Muscle layer of colon (tissue), 2 donors: ENCODE measurements at regions not wholly inside any gene's neighbourhood (a gene's known extent, or its start where the extent isn't known, plus 50 kb on each side); places are given as distances from the start of the nearest gene placed in this dataset.

Experiments used
- H3K27ac ChIP-seq: one replicate; pipeline ENCODE4 v1.7.0; 2013; ENCODE audit warnings: low read depth, mild to moderate bottlenecking, low read length, moderate library complexity
- H3K27me3 ChIP-seq, 2 donors: one replicate each; pipeline ENCODE4 v1.7.0; 2013; ENCODE audit warnings: low read length in 2 of 2, mild to moderate bottlenecking in 2 of 2; ENCODE audit not compliant: insufficient read depth in 2 of 2, control insufficient read depth in 1 of 2
- H3K36me3 ChIP-seq: one replicate; pipeline ENCODE4 v1.7.0; 2013; ENCODE audit warnings: mild to moderate bottlenecking, low read length; ENCODE audit not compliant: insufficient read depth
- H3K4me1 ChIP-seq: one replicate; pipeline ENCODE4 v1.7.0; 2013; ENCODE audit warnings: mild to moderate bottlenecking, low read length; ENCODE audit not compliant: insufficient read depth
- H3K4me3 ChIP-seq, 2 donors: one replicate each; pipeline ENCODE4 v1.7.0; 2013; ENCODE audit warnings: low read length in 2 of 2, low read depth in 1 of 2, mild to moderate bottlenecking in 1 of 2, moderate library complexity in 1 of 2
- H3K9ac ChIP-seq: one replicate; pipeline ENCODE4 v1.7.0; 2013; ENCODE audit warnings: low read length
- H3K9me3 ChIP-seq: one replicate; pipeline ENCODE4 v1.7.0; 2013; ENCODE audit warnings: mild to moderate bottlenecking, low read length
- donor health status: abdominal sarcoma.
- donor health status: Adenocarcinoma of cecum.

DNA sequence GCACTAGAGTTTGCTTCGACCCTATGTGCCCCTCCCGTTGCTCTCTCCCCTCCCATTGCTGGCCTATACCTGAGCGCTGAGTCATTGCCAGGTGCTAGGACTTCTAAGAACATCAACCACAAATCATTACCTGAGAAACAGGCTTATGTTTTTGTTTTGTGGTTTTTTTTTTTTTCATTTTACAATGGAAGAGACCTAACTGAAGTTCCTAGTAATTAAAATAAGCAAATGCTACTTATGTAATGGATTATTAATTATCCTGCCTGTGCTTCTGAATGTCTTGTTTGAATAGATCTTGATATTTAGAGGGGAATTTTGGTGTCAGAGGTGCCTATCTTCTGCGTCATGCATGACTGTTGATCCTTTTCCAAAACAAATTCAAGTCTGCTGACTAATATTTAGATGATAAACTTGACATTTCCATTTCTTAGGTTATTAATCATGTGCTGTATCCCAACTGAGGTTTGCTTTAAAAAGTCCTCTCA is 275.4 kb upstream of the CPEB2 start:
- no peak overlapping the region for H3K4me3 ChIP-seq
- H3K4me1 ChIP-seq = no peaks in the 10 kb centered on the region
- H3K36me3 ChIP-seq = no peaks in the 10 kb centered on the region
- no peak overlapping the region for H3K9ac ChIP-seq
- no peaks in the 10 kb centered on the region for H3K27me3 ChIP-seq
- H3K9me3 ChIP-seq = no peaks in the 10 kb centered on the region
- H3K27ac ChIP-seq = no peak overlapping the region

DNA sequence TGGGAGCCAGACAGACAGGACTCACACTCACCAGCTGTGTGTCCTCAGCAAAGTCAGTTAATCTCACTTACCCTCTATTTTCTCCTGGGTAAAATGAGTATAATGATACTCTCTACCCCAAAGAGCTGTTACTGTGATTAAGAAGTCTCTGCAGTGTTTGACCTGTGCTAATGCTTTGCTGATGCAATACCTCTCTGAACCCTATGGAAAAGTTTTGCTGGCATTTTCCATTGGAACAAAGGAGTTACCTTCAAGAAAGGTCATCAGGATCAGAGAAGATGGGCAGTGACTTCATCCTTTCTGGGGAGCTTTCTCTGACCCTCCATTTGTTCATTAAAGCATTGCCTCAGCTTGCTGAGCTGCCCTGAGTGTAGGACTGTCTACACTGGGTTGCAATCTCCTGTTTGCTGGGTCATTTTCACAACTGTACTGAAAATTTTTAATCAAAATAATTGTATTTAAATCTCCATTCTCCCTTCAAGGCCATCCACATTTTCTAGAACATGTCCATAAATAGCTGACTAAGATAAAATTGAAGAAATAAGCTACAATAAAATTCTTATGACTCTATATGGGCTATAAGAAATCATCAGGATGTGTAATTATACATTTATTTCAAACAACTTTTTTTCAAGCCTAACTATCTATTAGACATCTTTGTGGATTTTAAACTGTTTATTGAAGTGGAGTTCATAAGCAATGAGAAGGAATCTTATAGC is 272.8 kb upstream of the CPEB2 start:
- Histone ChIP-seq H3K36me3 (no peaks in the 10 kb centered on the region), H3K27ac (no peak overlapping the region), H3K4me3 (no peak overlapping the region), H3K9ac (no peak overlapping the region), H3K4me1 (no peaks in the 10 kb centered on the region), H3K9me3 (no peaks in the 10 kb centered on the region), H3K27me3 (no peaks in the 10 kb centered on the region)

DNA sequence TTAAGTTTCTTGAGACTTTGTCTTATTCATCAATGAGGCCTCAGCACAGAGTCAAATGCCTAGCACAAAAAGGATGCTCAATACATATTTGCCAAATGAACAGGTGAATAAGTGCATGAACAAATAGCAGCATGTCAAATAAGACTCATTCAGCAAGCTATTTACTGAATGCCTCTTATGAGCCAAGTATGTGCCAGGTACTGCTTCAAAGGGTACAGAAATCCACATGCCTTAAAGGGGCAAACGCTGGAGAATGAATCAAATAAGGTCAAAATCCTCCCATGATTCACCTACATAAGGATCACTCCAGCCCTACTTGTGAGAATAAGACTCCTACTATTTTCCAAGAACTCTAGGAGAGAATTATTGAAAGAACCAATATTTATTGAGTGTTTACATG is 260.2 kb upstream of the CPEB2 start:
- H3K27ac ChIP-seq = no peak overlapping the region
- no peaks in the 10 kb centered on the region for H3K9me3 ChIP-seq
- H3K36me3 ChIP-seq = no peaks in the 10 kb centered on the region
- H3K4me1 ChIP-seq = no peaks in the 10 kb centered on the region
- no peak overlapping the region for H3K4me3 ChIP-seq
- H3K27me3 ChIP-seq = no peaks in the 10 kb centered on the region
- H3K9ac ChIP-seq = no peak overlapping the region

DNA sequence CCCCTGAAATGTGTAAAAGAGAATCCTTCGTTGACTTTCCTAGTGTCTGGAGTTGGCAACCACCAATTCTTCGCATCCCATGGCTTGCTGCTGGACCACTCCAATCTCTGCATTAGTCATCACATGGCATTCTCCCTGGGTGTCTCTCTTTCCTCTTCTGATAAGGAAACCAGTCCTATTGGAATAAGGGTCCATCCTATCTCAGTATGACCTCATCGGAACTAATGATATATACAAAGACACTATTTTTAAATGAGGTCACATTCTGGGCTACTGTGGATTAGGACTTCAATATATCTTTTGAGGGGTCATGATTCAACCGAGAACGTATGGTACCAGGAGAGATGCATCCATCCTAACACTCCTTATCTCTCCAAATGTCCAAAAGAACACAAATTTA is 259.1 kb upstream of the CPEB2 start:
- H3K9me3 ChIP-seq = no peaks in the 10 kb centered on the region
- no peak overlapping the region for H3K4me3 ChIP-seq
- H3K4me1 ChIP-seq = peaks cover 7% of the 10 kb centered on the region
- H3K36me3 ChIP-seq = no peaks in the 10 kb centered on the region
- H3K9ac ChIP-seq = no peak overlapping the region
- H3K27ac ChIP-seq = no peak overlapping the region
- H3K27me3 ChIP-seq = no peaks in the 10 kb centered on the region

DNA sequence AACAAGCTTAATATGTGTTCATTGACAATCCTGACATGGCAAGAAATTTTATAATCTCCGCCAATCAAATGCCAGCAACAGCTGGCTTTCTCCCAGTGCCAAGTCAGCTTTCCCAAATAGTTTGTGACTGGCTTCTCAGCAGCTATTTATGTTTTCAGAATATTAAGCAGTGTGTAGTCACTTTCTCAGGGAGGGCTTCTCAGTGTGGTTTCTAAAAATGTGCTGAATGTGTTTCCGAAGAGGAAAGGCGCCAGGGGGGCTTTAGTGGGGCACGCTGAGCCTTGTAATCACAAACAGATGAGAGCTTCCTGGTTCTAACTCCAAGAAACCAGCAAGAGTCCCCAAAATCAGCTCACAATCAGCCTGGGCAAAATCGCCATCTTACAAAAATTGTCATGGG is 258.7 kb upstream of the CPEB2 start:
- H3K36me3 ChIP-seq = no peaks in the 10 kb centered on the region
- peaks cover 11% of the 10 kb centered on the region for H3K4me1 ChIP-seq
- no peak overlapping the region for H3K9ac ChIP-seq
- H3K4me3 ChIP-seq = no peak overlapping the region
- H3K9me3 ChIP-seq = no peaks in the 10 kb centered on the region
- no peaks in the 10 kb centered on the region for H3K27me3 ChIP-seq
- no peak overlapping the region for H3K27ac ChIP-seq

DNA sequence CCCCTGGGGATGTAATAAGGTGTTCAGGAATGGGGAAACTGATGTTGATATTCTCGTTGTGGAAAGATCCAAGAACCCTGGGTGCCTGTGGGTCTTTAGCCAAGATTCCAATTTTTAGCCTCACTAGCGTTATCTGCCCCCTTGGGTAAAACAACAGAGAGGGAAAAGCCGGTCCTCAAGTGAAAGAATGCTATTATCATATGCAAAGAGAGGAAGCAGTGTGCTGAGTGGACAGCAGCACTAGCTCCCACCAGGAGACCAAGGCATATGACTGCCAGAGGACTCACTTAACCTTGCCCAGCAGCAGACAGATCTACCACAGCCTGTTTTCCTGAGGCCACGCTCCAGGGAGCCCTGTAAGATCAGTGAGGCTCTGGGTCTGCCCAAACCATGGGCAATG is 257.9 kb upstream of the CPEB2 start:
- Histone ChIP-seq H3K27ac (no peak overlapping the region), H3K9ac (no peak overlapping the region), H3K27me3 (no peaks in the 10 kb centered on the region)

DNA sequence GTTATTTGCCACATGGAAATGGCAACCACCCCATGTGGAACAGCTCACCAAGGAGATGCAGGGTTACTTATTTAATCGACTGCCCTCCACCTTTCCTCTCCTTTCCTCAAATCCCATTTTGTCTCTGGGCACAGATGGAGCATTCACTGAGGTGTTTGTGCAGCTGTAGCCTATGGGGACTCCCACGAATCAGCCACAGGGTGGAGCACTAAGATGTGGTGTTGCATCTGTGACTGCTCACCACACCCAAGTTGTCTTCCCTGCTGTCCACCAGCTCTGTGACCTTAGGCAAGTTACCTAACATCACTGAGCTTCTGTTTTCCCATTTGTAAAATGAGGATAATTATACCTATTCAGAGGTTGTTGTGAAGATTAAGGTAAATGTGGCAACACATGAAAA is 252.4 kb upstream of the CPEB2 start:
- Histone ChIP-seq H3K27me3 (no peaks in the 10 kb centered on the region), H3K27ac (no peak overlapping the region), H3K4me3 (no peak overlapping the region), H3K9me3 (no peaks in the 10 kb centered on the region), H3K4me1 (peaks cover 11% of the 10 kb centered on the region), H3K36me3 (no peaks in the 10 kb centered on the region), H3K9ac (no peak overlapping the region)

More for the DNA sequence above, 257.9 kb upstream of the CPEB2 start:
- peaks cover 11% of the 10 kb centered on the region for H3K4me1 ChIP-seq
- no peaks in the 10 kb centered on the region for H3K9me3 ChIP-seq
- H3K36me3 ChIP-seq = no peaks in the 10 kb centered on the region
- H3K4me3 ChIP-seq = no peak overlapping the region

DNA sequence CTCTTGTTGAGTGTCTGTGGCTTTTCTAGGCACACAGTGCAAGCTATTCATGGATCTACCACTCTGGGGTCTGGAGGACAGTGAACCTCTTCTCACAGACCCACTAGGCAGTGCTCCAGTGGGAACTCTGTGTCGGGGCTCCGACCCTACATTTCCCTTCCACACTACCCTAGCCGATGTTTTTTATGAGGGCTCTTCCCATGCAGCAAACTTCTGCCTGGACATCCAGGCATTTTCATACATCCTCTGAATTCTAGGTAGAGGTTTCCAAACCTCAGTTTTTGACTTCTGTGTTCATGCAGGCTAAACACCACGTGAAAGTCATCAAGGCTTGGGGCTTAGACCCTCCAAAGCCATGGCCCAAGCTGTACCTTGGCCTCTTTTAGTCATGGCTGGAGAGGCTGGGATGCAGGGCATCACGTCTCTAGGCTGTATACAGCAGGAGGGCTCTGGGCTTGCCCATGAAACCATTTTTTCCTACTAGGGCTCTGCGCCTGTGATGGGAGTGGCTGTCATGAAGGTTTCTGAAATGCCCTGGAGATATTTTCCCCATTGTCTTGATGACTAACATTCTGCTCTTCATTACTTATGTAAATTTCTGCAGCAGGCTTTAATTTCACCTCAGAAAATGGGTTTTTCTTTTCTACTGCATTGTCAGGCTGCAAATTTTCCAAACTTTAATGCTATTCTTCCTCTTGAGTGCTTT is 249.8 kb upstream of the CPEB2 start:
- Histone ChIP-seq H3K4me3 (no peak overlapping the region), H3K9ac (no peak overlapping the region), H3K27me3 (no peaks in the 10 kb centered on the region), H3K4me1 (peaks cover 10% of the 10 kb centered on the region), H3K36me3 (no peaks in the 10 kb centered on the region), H3K27ac (no peak overlapping the region), H3K9me3 (no peaks in the 10 kb centered on the region)

DNA sequence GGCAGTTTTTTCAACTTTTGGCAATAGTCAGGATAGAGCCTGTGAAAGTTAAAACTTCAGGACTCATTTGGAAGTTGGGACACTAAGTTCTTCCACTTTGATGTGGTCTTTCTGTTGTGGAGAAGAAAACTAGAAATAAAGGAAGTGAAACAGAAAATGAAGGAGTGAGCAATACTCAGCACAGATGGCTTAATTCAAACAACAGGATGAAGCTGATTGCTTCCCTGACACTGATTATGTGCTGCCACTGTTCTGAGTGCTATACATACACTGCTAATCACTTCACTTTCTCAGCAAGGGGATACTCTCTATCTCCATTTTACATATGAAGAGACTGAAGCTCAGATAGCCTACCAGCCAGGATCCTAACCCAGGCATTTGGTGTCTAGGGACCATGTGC is 235.1 kb upstream of the CPEB2 start:
- Histone ChIP-seq H3K27me3 (no peaks in the 10 kb centered on the region), H3K9ac (no peak overlapping the region)

DNA sequence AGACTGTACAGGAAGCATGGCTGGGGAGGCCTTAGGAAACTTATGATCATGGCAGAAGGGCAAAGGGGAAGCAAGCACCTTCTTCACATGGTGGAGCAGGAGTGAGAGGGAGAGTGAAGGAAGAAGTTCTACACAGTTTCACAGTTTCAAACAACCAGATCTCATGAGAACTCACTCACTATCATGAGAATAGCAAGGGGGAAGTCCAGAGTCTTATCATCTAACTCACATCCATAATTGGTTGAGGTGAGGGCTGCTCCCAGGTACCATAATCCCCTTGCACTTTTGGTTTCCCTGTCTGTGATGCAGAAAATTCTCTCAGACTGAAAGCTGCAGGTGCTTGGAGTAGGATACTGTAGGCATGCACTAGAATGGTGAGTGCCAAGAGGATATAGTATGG is 233.8 kb upstream of the CPEB2 start:
- no peaks in the 10 kb centered on the region for H3K36me3 ChIP-seq
- no peak overlapping the region for H3K9ac ChIP-seq
- H3K4me1 ChIP-seq = peaks cover 18% of the 10 kb centered on the region
- no peaks in the 10 kb centered on the region for H3K9me3 ChIP-seq
- H3K4me3 ChIP-seq = no peak overlapping the region
- no peaks in the 10 kb centered on the region for H3K27me3 ChIP-seq
- H3K27ac ChIP-seq = no peak overlapping the region

More for the DNA sequence above, 235.1 kb upstream of the CPEB2 start:
- Histone ChIP-seq H3K4me3 (no peak overlapping the region), H3K4me1 (peaks cover 18% of the 10 kb centered on the region), H3K36me3 (no peaks in the 10 kb centered on the region), H3K27ac (no peak overlapping the region), H3K9me3 (no peaks in the 10 kb centered on the region)

DNA sequence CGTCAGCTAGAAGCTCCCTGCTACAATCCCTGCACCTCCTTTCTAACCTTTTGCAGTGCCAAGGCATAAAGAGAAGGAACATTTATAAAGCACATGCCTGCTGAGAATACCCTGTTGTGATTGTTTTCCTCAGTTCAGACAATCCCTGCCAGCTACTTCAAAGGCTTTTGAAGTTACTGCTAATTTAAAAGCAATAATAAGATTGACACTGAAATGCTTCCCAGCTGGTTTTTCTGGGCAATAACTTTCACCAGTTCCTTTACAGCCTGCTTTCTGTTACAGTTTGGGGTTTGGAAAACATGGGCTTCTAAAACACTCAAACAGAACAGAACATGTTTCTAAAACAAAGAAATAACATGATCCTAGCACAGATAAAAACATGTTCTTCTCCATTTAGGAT is 232.3 kb upstream of the CPEB2 start:
- no peaks in the 10 kb centered on the region for H3K9me3 ChIP-seq
- no peaks in the 10 kb centered on the region for H3K27me3 ChIP-seq
- H3K4me1 ChIP-seq = peaks cover 18% of the 10 kb centered on the region
- H3K27ac ChIP-seq = no peak overlapping the region
- H3K4me3 ChIP-seq = no peak overlapping the region
- no peaks in the 10 kb centered on the region for H3K36me3 ChIP-seq
- no peak overlapping the region for H3K9ac ChIP-seq

DNA sequence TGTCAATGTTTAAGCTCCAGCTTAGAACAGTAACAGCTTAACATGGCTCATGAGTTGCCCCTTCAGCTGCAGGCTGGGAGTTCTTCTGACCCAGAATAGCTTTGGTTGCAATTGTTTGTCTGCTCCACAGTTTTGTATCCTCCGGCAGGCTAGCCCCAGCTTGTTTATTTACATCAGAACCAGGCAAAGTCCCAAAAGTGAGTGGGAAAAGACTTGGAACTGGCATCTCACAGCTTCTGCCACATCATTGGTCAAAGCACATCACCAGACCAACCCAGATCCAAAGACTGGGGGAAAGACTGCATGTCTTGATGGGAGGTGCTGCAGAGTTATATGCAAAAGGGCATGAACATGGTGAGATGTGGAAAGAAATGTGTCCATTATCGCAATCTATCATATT is 231.2 kb upstream of the CPEB2 start:
- Histone ChIP-seq H3K4me3 (no peak overlapping the region), H3K27ac (no peak overlapping the region), H3K9me3 (no peaks in the 10 kb centered on the region), H3K36me3 (no peaks in the 10 kb centered on the region), H3K4me1 (peaks cover 18% of the 10 kb centered on the region), H3K9ac (no peak overlapping the region), H3K27me3 (no peaks in the 10 kb centered on the region)
